ENCODE measurements at regions not wholly inside any gene's neighbourhood (a gene's known extent, or its start where the extent isn't known, plus 50 kb on each side); places are given as distances from the start of the nearest gene placed in this dataset.
A peak's percentile ranks its signal among the peaks of the same experiment; 100 is the strongest.

DNA sequence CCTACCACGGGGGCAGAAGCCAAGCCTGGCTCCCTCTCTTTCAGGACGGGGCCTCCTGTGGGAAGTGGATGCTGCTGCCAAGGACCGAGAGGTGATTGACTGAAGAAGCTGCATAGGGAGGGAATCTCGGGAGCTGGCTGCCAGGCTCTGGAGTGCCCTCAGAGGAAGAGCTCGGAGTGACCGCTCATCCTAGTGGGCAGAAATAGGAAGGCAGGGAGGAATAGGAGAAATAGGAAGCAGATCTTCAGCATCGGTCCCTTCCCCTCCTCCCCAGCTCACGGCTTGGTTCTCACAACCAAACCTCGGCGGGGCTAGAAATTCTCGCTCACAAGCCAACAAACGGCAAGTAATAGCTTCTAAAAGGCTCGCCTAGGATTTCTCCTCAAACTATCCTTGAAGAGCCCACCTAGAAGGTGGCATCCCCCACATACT lies 159.9 kb upstream of the RAI14 start:
- Histone ChIP-seq H3K9me3 (ENCODE audit: control insufficient read depth, low read length) (no peaks in the 10 kb centered on the region), H3K36me3 (ENCODE audit: control insufficient read depth in 1 of 2, insufficient read depth in 2 of 2, low read length in 1 of 2) (no peaks in the 10 kb centered on the region), H3K27ac (ENCODE audit: low read depth in 1 of 2, low read length in 2 of 2) (peak overlapping the region; percentile 82 to 85), H3K27me3 (ENCODE audit: control insufficient read depth in 1 of 2, insufficient read depth in 2 of 2, low read length in 1 of 2) (no peaks in the 10 kb centered on the region), H3K4me1 (ENCODE audit: control insufficient read depth in 1 of 2, insufficient read depth in 2 of 2, low read length in 2 of 2) (peaks cover 6 to 18% of the 10 kb centered on the region in 2 donors), H3K4me3 (ENCODE audit: low read length in 2 of 2) (no peak overlapping the region)
- 9 to 18% methylated on average over 13 of the region's 13 CpGs for WGBS, 2 donors
- intact Hi-C loops (cut with DNase I), result no loop called here
- ATAC-seq (ENCODE audit: low FRiP score) (peak; percentile 55), DNase-seq (peak in 1 of 2 donors; percentile 53)

DNA sequence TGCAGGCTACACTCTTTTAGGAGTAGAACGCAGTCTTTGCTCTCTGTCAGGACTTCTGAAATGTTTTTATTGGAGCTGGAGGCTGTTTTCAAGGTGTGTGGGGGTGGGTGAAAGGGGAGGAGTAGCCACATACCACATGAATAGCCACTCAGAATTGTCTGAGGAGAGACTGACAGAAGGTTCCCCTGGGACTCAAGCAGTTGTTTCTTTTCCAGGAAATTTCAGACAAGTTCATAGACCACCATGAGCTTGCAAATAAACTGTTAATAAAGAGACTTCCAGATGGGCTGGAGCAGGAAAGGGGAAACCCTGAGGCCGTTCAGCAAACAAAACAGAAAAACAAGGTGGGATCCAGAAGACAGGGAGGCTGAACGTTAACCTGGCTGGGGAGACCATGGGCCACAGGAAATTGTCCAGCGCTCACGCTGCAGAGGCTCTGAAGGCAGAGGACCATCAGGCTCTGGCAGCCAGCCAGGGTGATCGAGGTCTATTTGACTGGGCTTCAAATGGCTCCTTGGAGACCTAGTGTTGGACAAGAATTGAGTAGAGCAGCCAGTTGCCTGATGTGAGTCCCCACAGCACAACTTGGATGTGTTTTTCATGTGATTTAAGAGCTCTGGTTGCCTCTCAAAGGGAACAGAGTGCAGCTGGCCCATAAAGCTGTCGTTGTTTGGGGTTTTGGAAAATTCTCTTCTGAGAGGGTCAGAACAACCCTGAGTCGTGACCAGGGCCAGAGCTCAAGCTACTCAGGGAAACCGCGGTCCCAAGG lies 159.2 kb upstream of the RAI14 start:
- no peaks in the 10 kb centered on the region for H3K9me3 ChIP-seq (ENCODE audit: control insufficient read depth, low read length)
- peaks cover 6 to 18% of the 10 kb centered on the region in 2 donors for H3K4me1 ChIP-seq (ENCODE audit: control insufficient read depth in 1 of 2, insufficient read depth in 2 of 2, low read length in 2 of 2)
- 7% methylated on average over 10 of the region's 10 CpGs for WGBS, 2 donors
- DNase-seq, result peak; percentile 71 to 91
- H3K36me3 ChIP-seq (ENCODE audit: control insufficient read depth in 1 of 2, insufficient read depth in 2 of 2, low read length in 1 of 2), result no peaks in the 10 kb centered on the region
- H3K4me3 ChIP-seq (ENCODE audit: low read length in 2 of 2), result no peak overlapping the region
- ATAC-seq (ENCODE audit: low FRiP score), result peak; percentile 84
- no peaks in the 10 kb centered on the region for H3K27me3 ChIP-seq (ENCODE audit: control insufficient read depth in 1 of 2, insufficient read depth in 2 of 2, low read length in 1 of 2)
- intact Hi-C loops (cut with DNase I), result no loop called here
- H3K27ac ChIP-seq (ENCODE audit: low read depth in 1 of 2, low read length in 2 of 2), result peak overlapping the region; percentile 82 to 85

GRCh38 chr5:34497470-34497808 lies 158.7 kb upstream of the RAI14 start:
- no peak for DNase-seq
- Histone ChIP-seq H3K36me3 (ENCODE audit: control insufficient read depth in 1 of 2, insufficient read depth in 2 of 2, low read length in 1 of 2) (no peaks in the 10 kb centered on the region), H3K9me3 (ENCODE audit: control insufficient read depth, low read length) (no peaks in the 10 kb centered on the region), H3K27me3 (ENCODE audit: control insufficient read depth in 1 of 2, insufficient read depth in 2 of 2, low read length in 1 of 2) (no peaks in the 10 kb centered on the region), H3K4me1 (ENCODE audit: control insufficient read depth in 1 of 2, insufficient read depth in 2 of 2, low read length in 2 of 2) (peaks cover 6 to 18% of the 10 kb centered on the region in 2 donors), H3K27ac (ENCODE audit: low read depth in 1 of 2, low read length in 2 of 2) (peak overlapping the region; percentile 82 to 85), H3K4me3 (ENCODE audit: low read length in 2 of 2) (no peak overlapping the region)
- 64 to 66% methylated on average over 3 of the region's 3 CpGs for WGBS, 2 donors
- intact Hi-C loops (cut with DNase I), result no loop called here
- ATAC-seq (ENCODE audit: low FRiP score), result peak; percentile 65

GRCh38 chr5:34498572-34498971 lies 157.6 kb upstream of the RAI14 start:
- H3K36me3 ChIP-seq (ENCODE audit: control insufficient read depth in 1 of 2, insufficient read depth in 2 of 2, low read length in 1 of 2), result no peaks in the 10 kb centered on the region
- no peak overlapping the region for H3K4me3 ChIP-seq (ENCODE audit: low read length in 2 of 2)
- intact Hi-C loops (cut with DNase I), result no loop called here
- WGBS, 2 donors, result 51 to 62% methylated on average over 4 of the region's 4 CpGs
- H3K27me3 ChIP-seq (ENCODE audit: control insufficient read depth in 1 of 2, insufficient read depth in 2 of 2, low read length in 1 of 2), result no peaks in the 10 kb centered on the region
- ATAC-seq (ENCODE audit: low FRiP score) (no peak), DNase-seq (no peak)
- H3K9me3 ChIP-seq (ENCODE audit: control insufficient read depth, low read length), result no peaks in the 10 kb centered on the region
- peak overlapping the region; percentile 79 to 95 for H3K27ac ChIP-seq (ENCODE audit: low read depth in 1 of 2, low read length in 2 of 2)
- H3K4me1 ChIP-seq (ENCODE audit: control insufficient read depth in 1 of 2, insufficient read depth in 2 of 2, low read length in 2 of 2), result peaks cover 6 to 23% of the 10 kb centered on the region in 2 donors

GRCh38 chr5:34499001-34499734 lies 157.0 kb upstream of the RAI14 start:
- H3K27ac ChIP-seq (ENCODE audit: low read depth in 1 of 2, low read length in 2 of 2), result peak overlapping the region; percentile 95 to 96
- no peaks in the 10 kb centered on the region for H3K36me3 ChIP-seq (ENCODE audit: control insufficient read depth in 1 of 2, insufficient read depth in 2 of 2, low read length in 1 of 2)
- intact Hi-C loops (cut with DNase I), result no loop called here
- ATAC-seq (ENCODE audit: low FRiP score) (no peak), DNase-seq (no peak)
- peaks cover 6 to 25% of the 10 kb centered on the region in 2 donors for H3K4me1 ChIP-seq (ENCODE audit: control insufficient read depth in 1 of 2, insufficient read depth in 2 of 2, low read length in 2 of 2)
- no peaks in the 10 kb centered on the region for H3K27me3 ChIP-seq (ENCODE audit: control insufficient read depth in 1 of 2, insufficient read depth in 2 of 2, low read length in 1 of 2)
- no peaks in the 10 kb centered on the region for H3K9me3 ChIP-seq (ENCODE audit: control insufficient read depth, low read length)
- 38 to 45% methylated on average over 5 of the region's 5 CpGs for WGBS, 2 donors
- no peak overlapping the region for H3K4me3 ChIP-seq (ENCODE audit: low read length in 2 of 2)

GRCh38 chr5:34500236-34500847 lies 155.8 kb upstream of the RAI14 start:
- peak overlapping the region; percentile 62 to 68 for H3K27ac ChIP-seq (ENCODE audit: low read depth in 1 of 2, low read length in 2 of 2)
- no peak for ATAC-seq (ENCODE audit: low FRiP score)
- H3K4me3 ChIP-seq (ENCODE audit: low read length in 2 of 2), result no peak overlapping the region
- intact Hi-C loops (cut with DNase I), result no loop called here
- 49 to 50% methylated on average over 9 of the region's 9 CpGs for WGBS, 2 donors
- no peaks in the 10 kb centered on the region for H3K27me3 ChIP-seq (ENCODE audit: control insufficient read depth in 1 of 2, insufficient read depth in 2 of 2, low read length in 1 of 2)
- H3K4me1 ChIP-seq (ENCODE audit: control insufficient read depth in 1 of 2, insufficient read depth in 2 of 2, low read length in 2 of 2), result peaks cover 6 to 25% of the 10 kb centered on the region in 2 donors
- no peaks in the 10 kb centered on the region for H3K36me3 ChIP-seq (ENCODE audit: control insufficient read depth in 1 of 2, insufficient read depth in 2 of 2, low read length in 1 of 2)
- no peak for DNase-seq
- no peaks in the 10 kb centered on the region for H3K9me3 ChIP-seq (ENCODE audit: control insufficient read depth, low read length)

- no peaks in the 10 kb centered on the region for H3K36me3 ChIP-seq (ENCODE audit: control insufficient read depth in 1 of 2, insufficient read depth in 2 of 2, low read length in 1 of 2)
- H3K27me3 ChIP-seq (ENCODE audit: control insufficient read depth in 1 of 2, insufficient read depth in 2 of 2, low read length in 1 of 2), result no peaks in the 10 kb centered on the region
- peaks cover 6 to 21% of the 10 kb centered on the region in 2 donors for H3K4me1 ChIP-seq (ENCODE audit: control insufficient read depth in 1 of 2, insufficient read depth in 2 of 2, low read length in 2 of 2)
- no peak for DNase-seq
- intact Hi-C loops (cut with DNase I), result no loop called here
- 10 to 18% methylated on average over 2 of the region's 2 CpGs for WGBS, 2 donors
- H3K9me3 ChIP-seq (ENCODE audit: control insufficient read depth, low read length), result no peaks in the 10 kb centered on the region
- peak overlapping the region in 1 of 2 donors; percentile 12 for H3K27ac ChIP-seq (ENCODE audit: low read depth in 1 of 2, low read length in 2 of 2)
- ATAC-seq (ENCODE audit: low FRiP score), result no peak
- H3K4me3 ChIP-seq (ENCODE audit: low read length in 2 of 2), result no peak overlapping the region
Observed at GRCh38 chr5:34501016-34501415, 155.1 kb upstream of the RAI14 start.

DNA sequence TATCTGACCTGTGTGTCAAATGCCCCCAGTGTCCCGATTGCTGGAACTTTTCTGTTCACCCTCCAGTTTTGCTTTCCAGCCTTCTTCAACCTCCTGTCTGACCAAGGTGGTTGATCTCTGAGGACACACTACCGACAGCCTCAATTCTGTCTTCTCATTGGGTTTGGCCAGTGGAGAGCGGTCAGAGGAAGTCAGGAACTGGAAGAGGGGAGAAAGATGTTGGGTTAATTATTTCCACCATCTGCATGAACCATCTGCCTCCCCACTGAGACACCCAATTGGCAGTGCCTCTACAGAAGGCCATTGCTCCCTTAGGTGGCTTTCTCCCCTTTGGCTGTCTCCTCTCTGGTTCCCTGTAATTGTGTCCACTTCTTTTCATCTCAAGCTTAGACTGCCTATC lies 154.3 kb upstream of the RAI14 start:
- intact Hi-C loops (cut with DNase I), result no loop called here
- 95 to 98% methylated on average over 3 of the region's 3 CpGs for WGBS, 2 donors
- ATAC-seq (ENCODE audit: low FRiP score) (no peak), DNase-seq (no peak)
- Histone ChIP-seq H3K4me3 (ENCODE audit: low read length in 2 of 2) (no peak overlapping the region), H3K4me1 (ENCODE audit: control insufficient read depth in 1 of 2, insufficient read depth in 2 of 2, low read length in 2 of 2) (peaks cover 6 to 20% of the 10 kb centered on the region in 2 donors), H3K27ac (ENCODE audit: low read depth in 1 of 2, low read length in 2 of 2) (peak overlapping the region in 1 of 2 donors; percentile 52), H3K27me3 (ENCODE audit: control insufficient read depth in 1 of 2, insufficient read depth in 2 of 2, low read length in 1 of 2) (no peaks in the 10 kb centered on the region), H3K9me3 (ENCODE audit: control insufficient read depth, low read length) (no peaks in the 10 kb centered on the region), H3K36me3 (ENCODE audit: control insufficient read depth in 1 of 2, insufficient read depth in 2 of 2, low read length in 1 of 2) (no peaks in the 10 kb centered on the region)
